ENCODE measurements at regions not wholly inside any gene's neighbourhood (a gene's known extent, or its start where the extent isn't known, plus 50 kb on each side); places are given as distances from the start of the nearest gene placed in this dataset.

DNA sequence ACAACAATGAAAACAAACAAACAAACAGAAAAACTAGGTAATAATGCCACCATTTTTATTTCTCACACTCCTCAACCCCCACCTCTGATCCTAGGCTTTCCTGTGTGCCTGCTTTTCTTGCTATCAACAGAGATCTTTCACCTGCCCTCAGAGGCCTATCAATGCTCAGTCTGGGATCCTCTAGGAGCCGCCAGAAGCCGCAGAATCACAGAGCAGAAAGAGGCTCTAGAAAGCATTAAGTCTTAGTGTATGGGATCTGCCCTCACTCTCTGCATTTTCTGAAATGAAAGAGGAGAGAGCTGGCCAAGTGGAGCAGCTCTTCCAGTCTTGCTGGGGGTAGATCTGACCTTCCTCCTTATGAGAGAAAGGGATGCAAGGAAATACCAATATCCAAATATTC, 306.8 kb downstream of the TUSC7 start:
- TF ChIP-seq, protein P1, sequence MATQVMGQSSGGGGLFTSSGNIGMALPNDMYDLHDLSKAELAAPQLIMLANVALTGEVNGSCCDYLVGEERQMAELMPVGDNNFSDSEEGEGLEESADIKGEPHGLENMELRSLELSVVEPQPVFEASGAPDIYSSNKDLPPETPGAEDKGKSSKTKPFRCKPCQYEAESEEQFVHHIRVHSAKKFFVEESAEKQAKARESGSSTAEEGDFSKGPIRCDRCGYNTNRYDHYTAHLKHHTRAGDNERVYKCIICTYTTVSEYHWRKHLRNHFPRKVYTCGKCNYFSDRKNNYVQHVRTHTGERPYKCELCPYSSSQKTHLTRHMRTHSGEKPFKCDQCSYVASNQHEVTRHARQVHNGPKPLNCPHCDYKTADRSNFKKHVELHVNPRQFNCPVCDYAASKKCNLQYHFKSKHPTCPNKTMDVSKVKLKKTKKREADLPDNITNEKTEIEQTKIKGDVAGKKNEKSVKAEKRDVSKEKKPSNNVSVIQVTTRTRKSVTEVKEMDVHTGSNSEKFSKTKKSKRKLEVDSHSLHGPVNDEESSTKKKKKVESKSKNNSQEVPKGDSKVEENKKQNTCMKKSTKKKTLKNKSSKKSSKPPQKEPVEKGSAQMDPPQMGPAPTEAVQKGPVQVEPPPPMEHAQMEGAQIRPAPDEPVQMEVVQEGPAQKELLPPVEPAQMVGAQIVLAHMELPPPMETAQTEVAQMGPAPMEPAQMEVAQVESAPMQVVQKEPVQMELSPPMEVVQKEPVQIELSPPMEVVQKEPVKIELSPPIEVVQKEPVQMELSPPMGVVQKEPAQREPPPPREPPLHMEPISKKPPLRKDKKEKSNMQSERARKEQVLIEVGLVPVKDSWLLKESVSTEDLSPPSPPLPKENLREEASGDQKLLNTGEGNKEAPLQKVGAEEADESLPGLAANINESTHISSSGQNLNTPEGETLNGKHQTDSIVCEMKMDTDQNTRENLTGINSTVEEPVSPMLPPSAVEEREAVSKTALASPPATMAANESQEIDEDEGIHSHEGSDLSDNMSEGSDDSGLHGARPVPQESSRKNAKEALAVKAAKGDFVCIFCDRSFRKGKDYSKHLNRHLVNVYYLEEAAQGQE (IDR thresholded peaks at IDR 0.05; ENCODE audit: insufficient read depth in 1 of 2, low read depth in 2 of 2, low read length in 2 of 2): no peak
- no peak for TF ChIP-seq POLR2AphosphoS5 (IDR thresholded peaks at IDR 0.05; ENCODE audit: low read depth, low read length)
- TF ChIP-seq SIN3A (IDR thresholded peaks at IDR 0.05; ENCODE audit: borderline replicate concordance, insufficient read depth, low read length): no peak
- TF ChIP-seq TAF1 (IDR thresholded peaks at IDR 0.05; ENCODE audit: borderline replicate concordance, insufficient read depth, low read length): no peak
- no peak for TF ChIP-seq FOXP2 (optimal IDR thresholded peaks at IDR 0.05; ENCODE audit: borderline replicate concordance, extremely low read depth, extremely low read length, insufficient read depth)

Measured in PFSK-1 (cell line).